ENCODE measurements at regions not wholly inside any gene's neighbourhood (a gene's known extent, or its start where the extent isn't known, plus 50 kb on each side); places are given as distances from the start of the nearest gene placed in this dataset.

DNA sequence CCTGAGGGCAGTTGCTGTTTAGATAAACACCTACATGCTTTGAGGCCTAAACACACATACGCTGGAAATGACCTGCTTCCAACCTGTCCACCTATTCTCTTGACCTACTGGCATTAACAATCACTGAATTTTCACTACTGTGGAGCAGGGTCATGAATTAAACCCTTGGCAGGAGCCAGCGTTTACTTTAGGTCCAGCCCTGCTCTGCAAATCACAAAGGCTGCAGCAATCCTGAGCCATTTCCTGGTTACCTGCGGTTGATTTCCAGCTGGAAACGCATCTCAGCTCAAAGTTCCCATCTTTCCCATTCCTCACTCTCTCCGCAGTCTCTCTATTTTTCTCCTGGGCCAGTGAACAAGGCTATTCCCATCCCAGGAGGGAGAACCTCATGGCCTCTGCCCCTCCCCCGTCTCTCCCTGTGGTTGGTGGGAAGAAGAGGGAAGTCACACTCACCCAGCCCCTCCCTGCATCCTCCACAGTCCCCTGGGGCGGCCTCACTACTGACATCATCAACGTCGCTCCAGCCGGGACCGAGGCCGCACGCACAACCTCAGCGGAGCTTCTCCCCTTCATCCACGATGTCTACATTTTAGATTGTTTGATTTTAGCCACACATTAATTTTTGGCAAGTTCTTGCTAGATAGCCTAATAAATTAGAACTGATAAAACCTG, 84.5 kb upstream of the SNTG2 start:
- DNase-seq = peak in 1 of 2 donors; percentile 8

DNA sequence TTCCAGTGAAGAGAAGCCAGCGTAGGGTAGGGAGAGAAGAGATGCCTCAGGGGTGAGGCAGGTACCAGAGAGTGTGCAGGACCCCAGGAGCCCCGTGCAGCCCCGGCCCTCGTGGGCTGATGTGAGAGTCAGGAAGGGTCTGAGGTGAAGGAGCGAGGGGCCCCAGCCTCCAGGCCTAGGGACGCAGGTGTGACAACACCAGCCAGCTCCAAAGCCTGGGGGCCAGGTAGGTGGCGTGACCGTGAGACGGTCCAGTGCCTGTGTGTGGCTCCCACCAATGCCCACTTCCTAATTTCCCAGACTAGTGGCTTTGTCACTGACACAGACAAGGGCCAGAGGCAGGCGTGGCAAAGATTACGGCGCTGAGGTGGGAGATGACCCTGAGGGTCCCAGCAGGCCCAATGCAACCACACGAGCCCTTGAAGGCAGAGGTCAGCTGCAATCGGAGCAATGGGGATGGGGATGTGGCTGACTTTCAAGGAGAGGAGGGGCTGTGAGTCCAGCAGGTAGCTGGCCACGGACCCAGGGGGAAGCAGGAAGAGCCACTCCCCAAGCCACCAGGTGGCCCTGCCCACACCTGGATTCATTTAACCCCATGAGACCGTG, 86.0 kb upstream of the SNTG2 start:
- 71 to 85% (median 76%) methylated on average over 16 of the region's 16 CpGs for WGBS, 3 donors
- no peak overlapping the region for H3K4me3 ChIP-seq (ENCODE audit: low read depth in 1 of 3, low read length in 3 of 3)
- H3K27ac ChIP-seq (ENCODE audit: low read depth in 1 of 3, low read length in 2 of 3) = no peak overlapping the region
- DNase-seq (no peak), FAIRE-seq (no peak)
- H3K9me3 ChIP-seq (ENCODE audit: control insufficient read depth in 2 of 2, insufficient read depth in 1 of 2, low read depth in 1 of 2, low read length in 1 of 2) = no peaks in the 10 kb centered on the region
- H3K27me3 ChIP-seq (ENCODE audit: control insufficient read depth in 3 of 3, insufficient read depth in 3 of 3, low read length in 3 of 3) = peaks cover 0 to 4% (median 0%) of the 10 kb centered on the region in 3 donors
- no peaks in the 10 kb centered on the region for H3K4me1 ChIP-seq (ENCODE audit: control insufficient read depth in 3 of 3, insufficient read depth in 2 of 3, low read depth in 1 of 3, low read length in 2 of 3)
- no peaks in the 10 kb centered on the region for H3K36me3 ChIP-seq (ENCODE audit: control insufficient read depth in 3 of 3, insufficient read depth in 2 of 3, low read depth in 1 of 3, low read length in 3 of 3)

More for the DNA sequence above, 84.5 kb upstream of the SNTG2 start:
- H3K27ac ChIP-seq (ENCODE audit: low read depth in 1 of 3, low read length in 2 of 3) = no peak overlapping the region
- H3K4me1 ChIP-seq (ENCODE audit: control insufficient read depth in 3 of 3, insufficient read depth in 2 of 3, low read depth in 1 of 3, low read length in 2 of 3) = no peaks in the 10 kb centered on the region
- no peak for FAIRE-seq
- 51 to 70% (median 55%) methylated on average over 15 of the region's 15 CpGs for WGBS, 3 donors
- no peaks in the 10 kb centered on the region for H3K9me3 ChIP-seq (ENCODE audit: control insufficient read depth in 2 of 2, insufficient read depth in 1 of 2, low read depth in 1 of 2, low read length in 1 of 2)
- peaks cover 0 to 4% (median 0%) of the 10 kb centered on the region in 3 donors for H3K27me3 ChIP-seq (ENCODE audit: control insufficient read depth in 3 of 3, insufficient read depth in 3 of 3, low read length in 3 of 3)
- no peak overlapping the region for H3K4me3 ChIP-seq (ENCODE audit: low read depth in 1 of 3, low read length in 3 of 3)
- no peaks in the 10 kb centered on the region for H3K36me3 ChIP-seq (ENCODE audit: control insufficient read depth in 3 of 3, insufficient read depth in 2 of 3, low read depth in 1 of 3, low read length in 3 of 3)

DNA sequence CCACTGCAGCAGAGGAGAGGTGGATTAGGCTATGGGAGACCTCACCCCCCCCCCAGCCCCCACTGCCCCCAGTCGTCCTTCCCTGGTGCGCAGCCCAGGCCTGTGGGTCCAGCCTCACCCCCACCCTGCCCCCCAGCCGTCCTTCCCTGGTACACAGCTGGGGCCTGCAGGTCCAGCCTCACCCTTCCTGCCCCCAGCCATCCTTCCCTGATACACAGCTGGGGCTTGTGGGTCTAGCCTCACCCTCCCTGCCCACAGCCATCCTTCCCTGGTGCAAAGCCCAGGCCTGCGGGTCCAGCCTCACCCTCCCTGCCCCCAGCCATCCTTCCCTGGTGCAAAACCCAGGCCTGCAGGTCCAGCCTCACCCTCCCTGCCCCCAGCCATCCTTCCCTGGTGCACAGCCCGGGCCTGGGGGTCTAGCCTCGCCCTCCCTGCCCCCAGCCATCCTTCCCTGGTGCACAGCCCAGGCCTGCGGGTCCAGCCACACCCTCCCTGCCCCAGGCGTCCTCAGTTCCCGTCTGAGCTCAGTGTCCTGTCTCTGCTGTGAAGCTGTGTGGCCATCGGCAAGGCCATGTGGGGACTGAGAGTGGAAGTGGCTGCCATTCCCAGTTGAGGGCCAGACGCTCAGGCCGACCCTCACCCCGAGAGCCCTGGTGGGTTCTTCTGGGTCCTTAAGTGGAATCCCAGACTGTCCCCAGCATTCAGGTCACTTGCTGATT, 86.8 kb upstream of the SNTG2 start:
- WGBS, 3 donors = 58 to 65% (median 62%) methylated on average over 9 to 13 of the region's 13 CpGs
- no peaks in the 10 kb centered on the region for H3K4me1 ChIP-seq (ENCODE audit: control insufficient read depth in 3 of 3, insufficient read depth in 2 of 3, low read depth in 1 of 3, low read length in 2 of 3)
- DNase-seq (no peak), FAIRE-seq (no peak)
- peaks cover 0 to 4% (median 0%) of the 10 kb centered on the region in 3 donors for H3K27me3 ChIP-seq (ENCODE audit: control insufficient read depth in 3 of 3, insufficient read depth in 3 of 3, low read length in 3 of 3)
- no peak overlapping the region for H3K27ac ChIP-seq (ENCODE audit: low read depth in 1 of 3, low read length in 2 of 3)
- H3K4me3 ChIP-seq (ENCODE audit: low read depth in 1 of 3, low read length in 3 of 3) = no peak overlapping the region
- no peaks in the 10 kb centered on the region for H3K36me3 ChIP-seq (ENCODE audit: control insufficient read depth in 3 of 3, insufficient read depth in 2 of 3, low read depth in 1 of 3, low read length in 3 of 3)
- no peaks in the 10 kb centered on the region for H3K9me3 ChIP-seq (ENCODE audit: control insufficient read depth in 2 of 2, insufficient read depth in 1 of 2, low read depth in 1 of 2, low read length in 1 of 2)

DNA sequence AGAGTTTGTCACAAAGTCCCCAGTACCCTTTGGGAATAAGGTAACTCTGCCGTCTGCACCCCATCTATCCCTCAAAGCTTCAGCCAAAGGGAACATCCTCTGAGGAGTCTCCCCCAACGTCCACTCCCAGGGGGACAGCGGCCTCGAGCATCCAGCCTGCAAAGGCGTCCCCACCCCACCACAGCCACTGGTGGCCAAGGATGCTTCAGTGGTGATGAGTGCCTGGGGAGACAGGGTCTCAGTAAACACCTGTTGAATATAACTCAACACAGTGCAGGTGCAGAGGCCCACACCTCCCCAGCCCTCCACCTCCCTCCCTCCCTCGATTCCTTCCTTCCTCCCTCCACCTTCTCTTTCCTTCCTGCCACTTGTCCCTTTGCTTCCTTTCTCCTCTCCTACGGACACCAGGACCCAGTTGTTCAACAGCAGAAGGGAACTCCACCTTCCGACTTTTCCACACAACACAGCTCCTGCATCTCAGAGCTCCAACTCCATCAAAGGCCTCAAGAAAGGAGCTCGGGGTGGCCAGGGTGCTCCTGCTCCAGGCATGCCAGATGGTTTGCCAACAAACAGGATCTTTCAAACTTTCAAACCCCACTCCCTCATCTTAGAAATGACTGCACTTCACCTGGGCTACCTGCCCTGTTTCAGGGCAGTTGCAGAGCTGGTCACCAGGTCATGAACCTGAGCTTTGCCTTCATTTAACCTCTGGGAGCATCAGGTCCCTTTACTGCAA, 87.8 kb upstream of the SNTG2 start:
- H3K27me3 ChIP-seq (ENCODE audit: control insufficient read depth in 3 of 3, insufficient read depth in 3 of 3, low read length in 3 of 3) = peaks cover 0 to 4% (median 0%) of the 10 kb centered on the region in 3 donors

DNA sequence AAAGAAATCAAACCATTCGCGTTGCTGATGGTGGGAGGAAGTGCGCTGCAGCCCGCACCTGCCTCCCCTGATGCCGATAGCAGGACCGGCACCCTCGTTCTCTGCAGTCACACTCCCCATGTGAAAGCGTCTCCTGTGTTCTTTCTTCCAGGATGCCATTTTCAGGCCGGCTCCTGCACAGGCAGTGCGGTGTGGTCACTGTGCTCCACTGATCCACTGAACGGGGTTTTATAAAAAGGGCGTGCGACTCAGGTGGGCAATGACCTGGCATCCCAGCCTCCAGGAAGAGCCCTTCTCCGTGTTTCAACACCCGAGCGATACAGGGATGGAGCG, 88.3 kb upstream of the SNTG2 start:
- DNase-seq = no peak
- H3K4me1 ChIP-seq (ENCODE audit: control insufficient read depth in 3 of 3, insufficient read depth in 2 of 3, low read depth in 1 of 3, low read length in 2 of 3) = no peaks in the 10 kb centered on the region
- no peak overlapping the region for H3K27ac ChIP-seq (ENCODE audit: low read depth in 1 of 3, low read length in 2 of 3)
- no peaks in the 10 kb centered on the region for H3K36me3 ChIP-seq (ENCODE audit: control insufficient read depth in 3 of 3, insufficient read depth in 2 of 3, low read depth in 1 of 3, low read length in 3 of 3)
- WGBS, 3 donors = 79 to 84% (median 80%) methylated on average over 17 of the region's 17 CpGs
- H3K4me3 ChIP-seq (ENCODE audit: low read depth in 1 of 3, low read length in 3 of 3) = no peak overlapping the region
- FAIRE-seq = no peak
- no peaks in the 10 kb centered on the region for H3K9me3 ChIP-seq (ENCODE audit: control insufficient read depth in 2 of 2, insufficient read depth in 1 of 2, low read depth in 1 of 2, low read length in 1 of 2)
- peaks cover 0 to 4% (median 0%) of the 10 kb centered on the region in 3 donors for H3K27me3 ChIP-seq (ENCODE audit: control insufficient read depth in 3 of 3, insufficient read depth in 3 of 3, low read length in 3 of 3)

More for the DNA sequence above, 87.8 kb upstream of the SNTG2 start:
- 60 to 79% (median 65%) methylated on average over 9 of the region's 9 CpGs for WGBS, 3 donors
- H3K9me3 ChIP-seq (ENCODE audit: control insufficient read depth in 2 of 2, insufficient read depth in 1 of 2, low read depth in 1 of 2, low read length in 1 of 2) = no peaks in the 10 kb centered on the region
- no peaks in the 10 kb centered on the region for H3K4me1 ChIP-seq (ENCODE audit: control insufficient read depth in 3 of 3, insufficient read depth in 2 of 3, low read depth in 1 of 3, low read length in 2 of 3)
- H3K36me3 ChIP-seq (ENCODE audit: control insufficient read depth in 3 of 3, insufficient read depth in 2 of 3, low read depth in 1 of 3, low read length in 3 of 3) = no peaks in the 10 kb centered on the region
- H3K4me3 ChIP-seq (ENCODE audit: low read depth in 1 of 3, low read length in 3 of 3) = no peak overlapping the region
- FAIRE-seq (no peak), DNase-seq (no peak)
- no peak overlapping the region for H3K27ac ChIP-seq (ENCODE audit: low read depth in 1 of 3, low read length in 2 of 3)

DNA sequence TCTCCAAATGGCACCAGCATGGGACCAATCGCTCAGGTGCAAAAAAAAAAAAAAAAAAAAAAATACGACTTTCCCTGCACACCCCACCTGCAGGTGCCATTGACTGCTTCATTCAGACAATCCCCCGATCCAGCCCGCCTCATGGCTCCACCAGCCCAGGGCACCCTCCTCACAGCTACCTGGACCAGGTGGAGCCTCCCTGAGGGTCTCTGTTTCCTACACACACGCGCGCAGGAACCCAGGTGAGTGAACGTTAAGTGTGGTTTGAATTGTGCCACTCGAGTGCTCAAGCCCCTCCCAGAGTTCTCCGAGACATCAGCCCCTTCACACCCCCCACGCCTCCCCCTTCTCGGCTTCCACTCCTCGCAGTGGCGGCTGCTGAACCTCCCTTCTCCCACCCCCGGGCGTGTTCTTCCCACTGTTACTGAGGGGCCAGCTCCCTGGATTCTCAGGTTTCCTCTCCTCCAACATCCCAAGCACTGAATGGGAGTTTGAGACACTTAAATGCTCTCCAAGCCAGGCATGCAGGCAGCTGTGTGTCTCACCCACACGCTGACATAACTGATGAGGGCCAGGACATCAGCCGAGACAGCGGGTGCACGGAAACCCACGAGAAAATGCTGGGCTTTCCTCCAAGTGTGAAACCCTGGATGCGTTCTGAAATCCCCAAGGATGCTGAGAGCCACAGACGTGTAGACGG, 88.8 kb upstream of the SNTG2 start:
- no peak for DNase-seq
- FAIRE-seq = no peak
- Histone ChIP-seq H3K4me3 (ENCODE audit: low read depth in 1 of 3, low read length in 3 of 3) (no peak overlapping the region), H3K27ac (ENCODE audit: low read depth in 1 of 3, low read length in 2 of 3) (no peak overlapping the region), H3K36me3 (ENCODE audit: control insufficient read depth in 3 of 3, insufficient read depth in 2 of 3, low read depth in 1 of 3, low read length in 3 of 3) (no peaks in the 10 kb centered on the region), H3K27me3 (ENCODE audit: control insufficient read depth in 3 of 3, insufficient read depth in 3 of 3, low read length in 3 of 3) (peaks cover 0 to 4% (median 0%) of the 10 kb centered on the region in 3 donors), H3K9me3 (ENCODE audit: control insufficient read depth in 2 of 2, insufficient read depth in 1 of 2, low read depth in 1 of 2, low read length in 1 of 2) (no peaks in the 10 kb centered on the region), H3K4me1 (ENCODE audit: control insufficient read depth in 3 of 3, insufficient read depth in 2 of 3, low read depth in 1 of 3, low read length in 2 of 3) (peaks cover 0 to 4% (median 0%) of the 10 kb centered on the region in 3 donors)
- 57 to 69% (median 59%) methylated on average over 23 to 24 of the region's 24 CpGs for WGBS, 3 donors

DNA sequence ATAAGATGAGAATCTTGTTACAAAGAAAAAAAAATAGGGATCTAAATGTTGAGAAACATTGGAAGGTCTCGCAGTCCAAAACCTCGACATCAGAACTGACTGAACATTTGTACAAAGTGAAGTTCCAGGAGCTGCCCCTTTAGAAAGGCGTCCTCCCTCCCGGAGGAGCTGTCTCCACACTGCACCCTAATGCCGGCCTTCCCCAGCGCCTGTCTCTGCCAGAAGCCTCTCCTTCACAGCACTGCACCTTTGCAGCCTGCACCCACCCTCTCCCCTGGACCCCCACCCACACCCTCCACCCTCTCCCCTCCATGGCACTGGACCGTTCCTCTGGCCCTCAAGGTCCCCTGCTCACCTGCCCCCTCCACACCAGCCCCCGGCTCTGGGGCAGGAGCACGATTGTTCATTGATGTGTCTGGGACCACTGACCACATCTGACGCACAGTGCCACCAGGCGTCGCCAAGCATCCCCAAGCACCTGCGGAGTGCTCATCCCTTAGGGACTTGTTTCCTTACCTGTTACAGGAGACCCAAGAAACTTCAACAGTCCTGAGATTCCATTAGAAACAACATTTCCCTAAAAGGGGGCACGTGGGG, 90.3 kb upstream of the SNTG2 start:
- Histone ChIP-seq H3K4me1 (ENCODE audit: control insufficient read depth in 3 of 3, insufficient read depth in 2 of 3, low read depth in 1 of 3, low read length in 2 of 3) (peaks cover 0 to 7% (median 0%) of the 10 kb centered on the region in 3 donors), H3K27me3 (ENCODE audit: control insufficient read depth in 3 of 3, insufficient read depth in 3 of 3, low read length in 3 of 3) (peaks cover 0 to 4% (median 0%) of the 10 kb centered on the region in 3 donors), H3K36me3 (ENCODE audit: control insufficient read depth in 3 of 3, insufficient read depth in 2 of 3, low read depth in 1 of 3, low read length in 3 of 3) (no peaks in the 10 kb centered on the region), H3K4me3 (ENCODE audit: low read depth in 1 of 3, low read length in 3 of 3) (no peak overlapping the region), H3K27ac (ENCODE audit: low read depth in 1 of 3, low read length in 2 of 3) (no peak overlapping the region), H3K9me3 (ENCODE audit: control insufficient read depth in 2 of 2, insufficient read depth in 1 of 2, low read depth in 1 of 2, low read length in 1 of 2) (no peaks in the 10 kb centered on the region)
- 52 to 69% (median 68%) methylated on average over 14 of the region's 14 CpGs for WGBS, 3 donors
- DNase-seq = no peak
- FAIRE-seq = no peak

All from small intestine (tissue), 7 donors.